Mesenchymal stem cell (in vitro differentiated cells and primary cell): ENCODE measurements at regions not wholly inside any gene's neighbourhood (a gene's known extent, or its start where the extent isn't known, plus 50 kb on each side); places are given as distances from the start of the nearest gene placed in this dataset.

Experiments used
- DNase-seq: peaks from one replicate; pipeline ENCODE4 v3.0.0-alpha.2; 2013
- H2AFZ ChIP-seq: one replicate; pipeline ENCODE4 v1.6.1; 2013; ENCODE audit warnings: low read depth, mild to moderate bottlenecking, control low read depth, inconsistent platforms, low read length, moderate library complexity
- H2AK5ac ChIP-seq: 2 replicates; pipeline ENCODE4 v1.6.1; 2013; ENCODE audit warnings: low read length, moderate library complexity, mild to moderate bottlenecking, inconsistent platforms; ENCODE audit not compliant: severe bottlenecking
- H2BK120ac ChIP-seq: one replicate; pipeline ENCODE4 v1.6.1; 2013; ENCODE audit warnings: low read depth, mild to moderate bottlenecking, inconsistent platforms, low read length, moderate library complexity
- H2BK12ac ChIP-seq, 2 experiments: one replicate each; pipeline ENCODE4 v1.6.1; 2013; ENCODE audit warnings: inconsistent platforms in 2 of 2, low read length in 2 of 2, mild to moderate bottlenecking in 2 of 2, moderate library complexity in 2 of 2, control low read depth in 1 of 2
- H2BK15ac ChIP-seq: one replicate; pipeline ENCODE4 v1.6.1; 2013; ENCODE audit warnings: mild to moderate bottlenecking, low read depth, inconsistent platforms; ENCODE audit not compliant: poor library complexity, severe bottlenecking
- H2BK5ac ChIP-seq: 2 replicates; pipeline ENCODE4 v1.6.1; 2013; ENCODE audit warnings: low read depth, mild to moderate bottlenecking, low read length, control low read depth, inconsistent platforms; ENCODE audit not compliant: poor library complexity, severe bottlenecking
- H3K14ac ChIP-seq, 2 experiments: one replicate each; pipeline ENCODE4 v1.6.1; 2013; ENCODE audit warnings: inconsistent platforms in 2 of 2, low read length in 2 of 2, control low read depth in 1 of 2, mild to moderate bottlenecking in 1 of 2, moderate library complexity in 1 of 2
- H3K18ac ChIP-seq, 2 experiments: one replicate each; pipeline ENCODE4 v1.6.1; 2013; ENCODE audit warnings: inconsistent platforms in 2 of 2, low read length in 2 of 2, control low read depth in 1 of 2, low read depth in 1 of 2, mild to moderate bottlenecking in 1 of 2
- H3K23ac ChIP-seq, 2 experiments: one replicate each; pipeline ENCODE4 v1.6.1; 2013; ENCODE audit warnings: inconsistent platforms in 2 of 2, low read length in 2 of 2, mild to moderate bottlenecking in 2 of 2, moderate library complexity in 2 of 2, control low read depth in 1 of 2
- H3K27ac ChIP-seq: 2 replicates; pipeline ENCODE4 v1.5.1; 2013; ENCODE audit warnings: mild to moderate bottlenecking, moderate library complexity, low read length, control low read depth, inconsistent platforms; ENCODE audit not compliant: poor library complexity, severe bottlenecking
- H3K27me3 ChIP-seq, 2 experiments: 2 replicates each; pipeline versions ENCODE4 v1.6.1 to v1.7.0; 2013; ENCODE audit warnings: low read length in 2 of 2, mild to moderate bottlenecking in 2 of 2, moderate library complexity in 2 of 2, control low read depth in 1 of 2, inconsistent platforms in 1 of 2; ENCODE audit not compliant: control insufficient read depth in 1 of 2, insufficient read depth in 1 of 2
- H3K36me3 ChIP-seq, 2 experiments: 2 replicates each; pipeline versions ENCODE4 v1.6.1 to v1.7.0; 2013; ENCODE audit warnings: low read length in 2 of 2, control low read depth in 1 of 2, inconsistent platforms in 1 of 2, low read depth in 1 of 2, mild to moderate bottlenecking in 1 of 2; ENCODE audit not compliant: insufficient read depth in 2 of 2, control insufficient read depth in 1 of 2
- H3K4ac ChIP-seq, 2 experiments: one replicate each; pipeline ENCODE4 v1.6.1; 2013; ENCODE audit warnings: inconsistent platforms in 2 of 2, low read length in 2 of 2, mild to moderate bottlenecking in 2 of 2, moderate library complexity in 2 of 2, control low read depth in 1 of 2, low read depth in 1 of 2
- H3K4me1 ChIP-seq: 2 replicates; pipeline ENCODE4 v1.6.1; 2013; ENCODE audit warnings: low read depth, low read length, control low read depth; ENCODE audit not compliant: control insufficient read depth, insufficient read depth
- H3K4me2 ChIP-seq: 2 replicates; pipeline ENCODE4 v1.6.1; 2013; ENCODE audit warnings: low read length, mild to moderate bottlenecking, inconsistent platforms; ENCODE audit not compliant: poor library complexity, severe bottlenecking
- H3K4me3 ChIP-seq, 2 experiments: 2 replicates each; pipeline versions ENCODE4 v1.5.1 to v1.7.0; 2013; ENCODE audit warnings: low read length in 2 of 2, mild to moderate bottlenecking in 2 of 2, control low read depth in 1 of 2, low read depth in 1 of 2; ENCODE audit not compliant: insufficient read depth in 1 of 2
- H3K79me1 ChIP-seq: replicated peaks from 2 replicates; pipeline ENCODE4 v1.6.1; 2013; ENCODE audit warnings: mild to moderate bottlenecking, control low read depth, low read length, inconsistent platforms; ENCODE audit not compliant: poor library complexity, severe bottlenecking
- H3K9ac ChIP-seq: 2 replicates; pipeline ENCODE4 v1.7.0; 2013; ENCODE audit warnings: mild to moderate bottlenecking, low read length, moderate library complexity
- H3K9me3 ChIP-seq: 2 replicates; pipeline ENCODE4 v1.7.0; 2013; ENCODE audit warnings: mild to moderate bottlenecking, low read length; ENCODE audit not compliant: control insufficient read depth
- H4K8ac ChIP-seq: one replicate; pipeline ENCODE4 v1.6.1; 2013; ENCODE audit warnings: inconsistent platforms, mild to moderate bottlenecking, low read length, moderate library complexity
- H4K91ac ChIP-seq: one replicate; pipeline ENCODE4 v1.6.1; 2013; ENCODE audit warnings: mild to moderate bottlenecking, low read length, inconsistent platforms
- WGBS: methylation state at CpG from one replicate; pipeline ENCODE4 v1.1.7; 2013; ENCODE audit warnings: mixed read lengths; 5-methylcytosine and 5-hydroxymethylcytosine counted together

DNA sequence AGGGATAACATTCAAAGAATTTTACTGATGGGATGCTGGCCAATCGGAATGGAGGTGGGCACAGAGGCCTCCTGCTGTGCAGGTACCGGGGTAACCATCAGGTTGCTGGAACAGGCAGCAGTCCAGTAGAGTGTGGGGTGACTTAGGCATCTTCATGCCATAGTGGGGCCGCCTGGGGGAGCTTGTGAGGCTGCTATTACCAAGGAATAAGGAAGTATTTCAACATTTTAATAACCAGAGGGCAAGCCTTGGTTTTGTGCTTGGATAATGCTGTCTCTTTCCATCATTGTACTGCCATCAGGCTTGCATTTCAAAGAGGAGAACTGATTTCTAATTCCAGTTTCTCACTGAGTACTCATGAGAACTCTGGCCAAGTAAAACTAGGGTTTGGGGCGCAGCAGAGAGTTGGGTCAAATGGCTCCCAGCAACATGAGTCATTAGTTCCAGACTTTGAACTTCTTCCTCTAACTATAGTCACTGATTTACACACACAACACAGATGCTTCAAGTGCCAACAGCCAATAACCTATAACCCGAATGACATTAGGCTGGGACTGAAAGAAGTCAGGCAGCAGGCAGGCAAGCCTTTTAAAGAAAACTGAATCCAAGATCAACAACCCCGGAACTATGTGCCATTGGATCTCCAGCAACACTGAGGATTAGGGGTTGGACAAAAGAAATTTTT lies 56.1 kb upstream of the FHL2 start:
- peak overlapping the region; percentile 76 to 91 for H3K4ac ChIP-seq
- peak overlapping the region; percentile 54 for H3K9ac ChIP-seq

DNA sequence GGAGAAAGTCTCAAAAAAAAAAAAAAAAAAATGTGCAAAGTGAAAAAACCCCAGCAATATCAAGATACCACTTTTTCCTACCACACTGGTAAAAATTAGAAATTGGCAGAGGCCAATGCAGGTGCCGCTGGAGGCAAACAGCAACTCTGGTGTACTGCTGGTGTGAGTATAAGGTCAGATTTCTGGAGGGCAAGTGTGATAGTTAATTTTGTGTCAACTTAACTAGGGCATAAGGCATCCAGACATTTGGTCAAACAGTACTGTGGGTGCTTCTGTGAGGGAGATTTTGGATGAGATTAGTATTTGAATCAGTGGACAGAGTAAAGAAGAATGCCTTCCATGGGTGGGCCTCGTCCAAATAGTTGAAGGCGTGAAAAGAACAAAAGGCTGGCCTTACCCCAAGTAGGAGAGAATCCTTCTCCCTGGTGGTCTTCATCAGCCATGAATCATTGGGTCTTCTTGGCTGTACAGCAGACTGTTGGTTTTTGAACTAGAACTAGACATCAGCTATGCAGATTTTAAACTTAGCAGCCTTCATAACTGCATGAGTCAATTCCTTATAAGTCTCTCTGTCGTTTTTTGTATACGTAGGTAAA lies 52.8 kb upstream of the FHL2 start:
- H3K4me1 ChIP-seq = peaks cover 14% of the 10 kb centered on the region
- H2BK12ac ChIP-seq = peak overlapping the region in 1 of 2 experiments; percentile 81
- H3K79me1 ChIP-seq = no peaks in the 10 kb centered on the region
- no peak for DNase-seq
- H4K8ac ChIP-seq = no peak overlapping the region
- H3K27ac ChIP-seq = no peak overlapping the region
- H2AFZ ChIP-seq = no peak overlapping the region
- H2BK5ac ChIP-seq = no peak overlapping the region
- H3K23ac ChIP-seq = no peak overlapping the region
- no peak overlapping the region for H2BK120ac ChIP-seq
- H2AK5ac ChIP-seq = peak overlapping the region; percentile 27
- H2BK15ac ChIP-seq = no peak overlapping the region
- H3K9me3 ChIP-seq = no peaks in the 10 kb centered on the region
- H3K4ac ChIP-seq = no peak overlapping the region
- H4K91ac ChIP-seq = no peak overlapping the region
- 98% methylated on average over 3 of the region's 5 CpGs for WGBS
- H3K14ac ChIP-seq = no peak overlapping the region
- H3K36me3 ChIP-seq = no peaks in the 10 kb centered on the region
- no peak overlapping the region for H3K9ac ChIP-seq
- H3K27me3 ChIP-seq = peaks cover 0 to 30% of the 10 kb centered on the region in 2 experiments
- H3K4me2 ChIP-seq = no peak overlapping the region
- H3K18ac ChIP-seq = peak overlapping the region in 1 of 2 experiments; percentile 18
- H3K4me3 ChIP-seq = no peak overlapping the region

More for the DNA sequence above, 56.1 kb upstream of the FHL2 start:
- Histone ChIP-seq H2BK120ac (peak overlapping the region; percentile 59), H2BK15ac (peak overlapping the region; percentile 71), H3K4me2 (peak overlapping the region; percentile 17), H3K23ac (no peak overlapping the region), H2BK5ac (peak overlapping the region; percentile 89), H3K27me3 (peaks cover 0 to 4% of the 10 kb centered on the region in 2 experiments), H3K79me1 (no peaks in the 10 kb centered on the region), H2AFZ (no peak overlapping the region), H2AK5ac (peak overlapping the region; percentile 71), H3K14ac (no peak overlapping the region), H4K8ac (peak overlapping the region; percentile 62), H3K36me3 (no peaks in the 10 kb centered on the region), H3K9me3 (no peaks in the 10 kb centered on the region), H3K27ac (peak overlapping the region; percentile 93), H3K18ac (peak overlapping the region; percentile 4 to 75), H4K91ac (peak overlapping the region; percentile 70), H2BK12ac (peak overlapping the region in 1 of 2 experiments; percentile 19), H3K4me1 (peaks cover 7% of the 10 kb centered on the region), H3K4me3 (no peak overlapping the region)
- WGBS = 73% methylated on average over 6 of the region's 6 CpGs
- peak; percentile 87 for DNase-seq

DNA sequence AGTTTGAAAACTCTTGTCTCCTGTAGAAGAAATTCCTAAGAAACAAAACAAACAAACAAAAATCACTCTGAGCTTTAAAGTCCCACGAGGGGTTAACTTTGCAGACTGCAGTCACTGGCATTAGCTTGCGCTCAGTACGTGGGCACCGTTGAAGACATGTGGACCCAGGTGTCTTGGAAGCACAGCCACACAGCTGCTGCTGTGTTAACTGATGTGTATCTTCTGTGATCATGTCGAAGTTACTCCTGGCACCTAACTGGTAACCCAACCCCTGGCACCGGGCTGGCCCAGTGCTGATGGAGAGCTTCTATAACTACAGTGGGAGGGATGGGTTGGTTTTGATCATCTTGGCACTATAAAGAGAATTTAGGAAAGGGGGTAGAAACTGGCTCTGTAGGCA lies 51.6 kb upstream of the FHL2 start:
- Histone ChIP-seq H3K4me2 (no peak overlapping the region), H3K23ac (no peak overlapping the region), H2BK12ac (peak overlapping the region; percentile 79 to 97), H3K9me3 (no peaks in the 10 kb centered on the region), H3K36me3 (no peaks in the 10 kb centered on the region), H2AFZ (no peak overlapping the region), H2BK5ac (no peak overlapping the region), H2BK120ac (no peak overlapping the region), H3K9ac (no peak overlapping the region), H3K14ac (no peak overlapping the region), H3K4me3 (no peak overlapping the region), H3K27me3 (peaks cover 0 to 40% of the 10 kb centered on the region in 2 experiments), H2BK15ac (peak overlapping the region; percentile 73), H2AK5ac (peak overlapping the region; percentile 15), H3K4me1 (peaks cover 12% of the 10 kb centered on the region), H3K4ac (no peak overlapping the region), H4K8ac (peak overlapping the region; percentile 64), H3K18ac (peak overlapping the region in 1 of 2 experiments; percentile 91), H4K91ac (peak overlapping the region; percentile 86), H3K27ac (no peak overlapping the region), H3K79me1 (no peaks in the 10 kb centered on the region)
- WGBS = 63% methylated on average over 6 of the region's 6 CpGs
- no peak for DNase-seq

GRCh38 chr2:105449076-105449475 lies 50.2 kb upstream of the FHL2 start:
- Histone ChIP-seq H3K27ac (no peak overlapping the region), H3K4me2 (no peak overlapping the region), H3K23ac (peak overlapping the region in 1 of 2 experiments; percentile 34), H3K27me3 (peaks cover 0 to 46% of the 10 kb centered on the region in 2 experiments), H3K14ac (peak overlapping the region in 1 of 2 experiments; percentile 100), H3K4ac (peak overlapping the region in 1 of 2 experiments; percentile 54), H2BK12ac (peak overlapping the region; percentile 29 to 89), H2BK120ac (peak overlapping the region; percentile 65), H3K4me1 (peaks cover 10% of the 10 kb centered on the region), H3K36me3 (no peaks in the 10 kb centered on the region), H3K79me1 (no peaks in the 10 kb centered on the region), H3K9me3 (no peaks in the 10 kb centered on the region), H3K18ac (peak overlapping the region in 1 of 2 experiments; percentile 85), H2BK15ac (peak overlapping the region; percentile 3), H4K91ac (peak overlapping the region; percentile 67), H3K4me3 (no peak overlapping the region), H2AK5ac (peak overlapping the region; percentile 79), H3K9ac (no peak overlapping the region), H2AFZ (peak overlapping the region; percentile 57), H4K8ac (peak overlapping the region; percentile 31), H2BK5ac (no peak overlapping the region)
- WGBS = 47% methylated on average over 3 of the region's 3 CpGs
- DNase-seq = no peak
